ENCODE measurements at regions not wholly inside any gene's neighbourhood (a gene's known extent, or its start where the extent isn't known, plus 50 kb on each side); places are given as distances from the start of the nearest gene placed in this dataset.
"Not testable (repeated sequence)": the region's sequence is repeated elsewhere in the genome, so short reads cannot be mapped to it uniquely, and the experiment has no call there.

DNA sequence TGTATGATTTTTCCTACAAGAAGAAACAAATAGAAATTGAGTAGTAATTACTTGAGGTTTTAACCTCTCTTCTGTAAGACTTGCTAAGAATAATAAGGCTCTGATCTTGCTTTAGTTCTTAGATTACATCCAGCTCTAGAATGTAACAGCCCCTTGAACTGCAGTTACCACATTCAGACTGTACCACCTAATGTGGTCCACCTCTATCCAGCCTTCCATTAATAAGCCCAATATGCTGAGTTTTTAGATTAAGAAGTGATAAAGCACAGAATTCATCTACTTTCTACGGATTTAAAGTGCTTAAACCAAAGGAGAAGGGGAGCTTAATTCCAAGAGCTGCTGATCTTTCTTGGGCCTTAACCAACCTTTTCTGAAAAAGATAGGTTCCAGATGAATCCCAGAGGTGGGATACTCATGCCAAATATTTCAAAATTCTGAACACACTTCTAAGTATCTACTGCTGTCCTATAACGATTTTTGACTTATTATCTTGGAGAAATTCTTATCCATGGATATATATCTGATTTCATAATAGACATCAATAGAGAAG is 131.5 kb downstream of the ZNF608 start:
- no peak for TF ChIP-seq CTCF (IDR thresholded peaks at IDR 0.05; ENCODE audit: unreplicated experiment)
- CTCF ChIA-PET: interaction anchor here (1.1 kb wide), 1 partner anchor 13 kb away, joined by 3 read pairs; no protein-coding TSS in a partner anchor
- no peaks in the 10 kb centered on the region for H3K36me3 Mint-ChIP-seq (ENCODE audit: insufficient read depth, unreplicated experiment)
- no peaks in the 10 kb centered on the region for H3K27me3 Mint-ChIP-seq (ENCODE audit: unreplicated experiment)
- DNase-seq: no peak
- BruUV-seq (replicated peaks): no TSS peak
- intact Hi-C loops (cut with micrococcal nuclease; ENCODE audit: unreplicated experiment): no loop called here
- no peak overlapping the region for H3K27ac Mint-ChIP-seq (ENCODE audit: unreplicated experiment)
- H3K4me1 Mint-ChIP-seq (ENCODE audit: low read depth, unreplicated experiment): no peaks in the 10 kb centered on the region
- H3K9me3 Mint-ChIP-seq (ENCODE audit: low read depth, unreplicated experiment): peaks cover under 1% of the 10 kb centered on the region
- H3K4me3 Mint-ChIP-seq (ENCODE audit: low read depth, unreplicated experiment): no peak overlapping the region

DNA sequence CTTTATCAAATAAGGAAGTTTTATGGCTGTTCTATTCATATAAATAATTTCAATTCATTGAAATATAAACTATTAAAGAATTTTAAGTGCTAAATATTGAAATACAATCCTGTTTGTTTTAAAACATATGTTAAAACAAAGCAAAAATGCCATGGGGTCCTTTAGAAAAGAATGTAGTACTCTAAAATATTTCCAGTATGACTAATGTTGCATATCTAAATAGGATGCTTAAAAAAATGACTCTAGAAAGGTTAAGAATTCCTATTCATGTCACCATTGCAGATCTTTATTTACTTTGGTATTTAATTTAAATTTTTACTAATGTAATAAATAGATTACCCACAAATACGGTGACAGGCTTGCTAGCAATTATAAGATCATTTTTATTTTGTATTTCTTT is 132.3 kb downstream of the ZNF608 start:
- CTCF ChIA-PET: no interaction called here
- H3K4me3 Mint-ChIP-seq (ENCODE audit: low read depth, unreplicated experiment): no peak overlapping the region
- no peaks in the 10 kb centered on the region for H3K36me3 Mint-ChIP-seq (ENCODE audit: insufficient read depth, unreplicated experiment)
- peaks cover 3% of the 10 kb centered on the region for H3K9me3 Mint-ChIP-seq (ENCODE audit: low read depth, unreplicated experiment)
- intact Hi-C loops (cut with micrococcal nuclease; ENCODE audit: unreplicated experiment): no loop called here
- no peak for DNase-seq
- no peak for TF ChIP-seq CTCF (IDR thresholded peaks at IDR 0.05; ENCODE audit: unreplicated experiment)
- H3K27me3 Mint-ChIP-seq (ENCODE audit: unreplicated experiment): no peaks in the 10 kb centered on the region
- H3K27ac Mint-ChIP-seq (ENCODE audit: unreplicated experiment): no peak overlapping the region
- no peaks in the 10 kb centered on the region for H3K4me1 Mint-ChIP-seq (ENCODE audit: low read depth, unreplicated experiment)
- no TSS peak for BruUV-seq (replicated peaks)

- Mint-ChIP-seq H3K27me3 (ENCODE audit: unreplicated experiment) (no peaks in the 10 kb centered on the region), H3K27ac (ENCODE audit: unreplicated experiment) (no peak overlapping the region), H3K36me3 (ENCODE audit: insufficient read depth, unreplicated experiment) (no peaks in the 10 kb centered on the region), H3K9me3 (ENCODE audit: low read depth, unreplicated experiment) (peaks cover 5% of the 10 kb centered on the region), H3K4me3 (ENCODE audit: low read depth, unreplicated experiment) (no peak overlapping the region), H3K4me1 (ENCODE audit: low read depth, unreplicated experiment) (no peaks in the 10 kb centered on the region)
- intact Hi-C loops (cut with micrococcal nuclease; ENCODE audit: unreplicated experiment): no loop called here
- DNase-seq: no peak
- CTCF ChIA-PET: interaction anchor here (0.7 kb wide), 1 partner anchor 14 kb away, joined by 4 read pairs; no protein-coding TSS in a partner anchor
- no peak for TF ChIP-seq CTCF (IDR thresholded peaks at IDR 0.05; ENCODE audit: unreplicated experiment)
- no TSS peak for BruUV-seq (replicated peaks)
Observed at GRCh38 chr5:124613273-124613953, 133.0 kb downstream of the ZNF608 start.

DNA sequence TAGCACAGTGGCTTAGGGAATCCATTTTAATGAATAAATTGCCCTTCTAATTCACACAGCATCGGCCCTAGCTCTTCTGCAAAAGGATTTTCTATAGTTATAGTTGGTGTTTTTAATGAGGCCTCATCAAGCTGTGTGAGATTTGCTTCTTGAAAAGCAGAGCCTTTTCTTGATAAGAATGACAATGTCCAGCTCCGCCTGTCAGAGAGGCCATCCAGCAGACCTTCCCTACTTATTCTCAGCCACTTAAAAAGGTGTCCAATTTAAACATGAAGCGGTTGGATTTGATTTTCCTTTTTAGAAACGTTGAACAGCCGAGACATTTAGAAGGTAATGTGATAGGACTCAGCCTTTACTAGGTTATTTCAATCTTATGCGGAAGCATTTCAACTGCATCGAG is 134.4 kb downstream of the ZNF608 start:
- no TSS peak for BruUV-seq (replicated peaks)
- CTCF ChIA-PET: no interaction called here
- H3K27me3 Mint-ChIP-seq (ENCODE audit: unreplicated experiment): no peaks in the 10 kb centered on the region
- no peak for DNase-seq
- peaks cover 7% of the 10 kb centered on the region for H3K9me3 Mint-ChIP-seq (ENCODE audit: low read depth, unreplicated experiment)
- no peaks in the 10 kb centered on the region for H3K36me3 Mint-ChIP-seq (ENCODE audit: insufficient read depth, unreplicated experiment)
- no peak overlapping the region for H3K27ac Mint-ChIP-seq (ENCODE audit: unreplicated experiment)
- no peak for TF ChIP-seq CTCF (IDR thresholded peaks at IDR 0.05; ENCODE audit: unreplicated experiment)
- no peaks in the 10 kb centered on the region for H3K4me1 Mint-ChIP-seq (ENCODE audit: low read depth, unreplicated experiment)
- intact Hi-C loops (cut with micrococcal nuclease; ENCODE audit: unreplicated experiment): no loop called here
- H3K4me3 Mint-ChIP-seq (ENCODE audit: low read depth, unreplicated experiment): no peak overlapping the region

DNA sequence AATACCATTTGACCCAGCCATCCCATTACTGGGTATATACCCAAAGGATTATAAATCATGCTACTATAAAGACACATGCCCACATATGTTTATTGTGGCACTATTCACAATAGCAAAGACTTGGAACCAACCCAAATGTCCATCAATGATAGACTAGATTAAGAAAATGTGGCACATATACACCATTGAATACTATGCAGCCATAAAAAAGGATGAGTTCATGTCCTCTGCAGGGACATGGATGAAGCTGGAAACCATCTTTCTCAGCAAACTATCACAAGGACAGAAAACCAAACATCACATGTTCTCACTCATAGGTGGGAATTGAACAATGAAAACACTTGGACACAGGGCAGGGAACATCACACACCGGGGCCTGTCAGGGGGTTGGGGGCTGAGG is 135.2 kb downstream of the ZNF608 start:
- H3K4me1 Mint-ChIP-seq (ENCODE audit: low read depth, unreplicated experiment); H3K27me3 Mint-ChIP-seq (ENCODE audit: unreplicated experiment); H3K36me3 Mint-ChIP-seq (ENCODE audit: insufficient read depth, unreplicated experiment); H3K9me3 Mint-ChIP-seq (ENCODE audit: low read depth, unreplicated experiment); CTCF ChIA-PET; H3K4me3 Mint-ChIP-seq (ENCODE audit: low read depth, unreplicated experiment); BruUV-seq (replicated peaks); H3K27ac Mint-ChIP-seq (ENCODE audit: unreplicated experiment); DNase-seq; intact Hi-C loops (cut with micrococcal nuclease; ENCODE audit: unreplicated experiment): not testable (repeated sequence)

- H3K9me3 Mint-ChIP-seq (ENCODE audit: low read depth, unreplicated experiment); intact Hi-C loops (cut with micrococcal nuclease; ENCODE audit: unreplicated experiment); H3K27ac Mint-ChIP-seq (ENCODE audit: unreplicated experiment); DNase-seq; BruUV-seq (replicated peaks); H3K36me3 Mint-ChIP-seq (ENCODE audit: insufficient read depth, unreplicated experiment); H3K4me1 Mint-ChIP-seq (ENCODE audit: low read depth, unreplicated experiment); CTCF ChIA-PET; H3K27me3 Mint-ChIP-seq (ENCODE audit: unreplicated experiment); H3K4me3 Mint-ChIP-seq (ENCODE audit: low read depth, unreplicated experiment): not testable (repeated sequence)
Observed at GRCh38 chr5:124609685-124610084, 136.8 kb downstream of the ZNF608 start.
